GM23338 (cell line): ENCODE measurements at regions not wholly inside any gene's neighbourhood (a gene's known extent, or its start where the extent isn't known, plus 50 kb on each side); places are given as distances from the start of the nearest gene placed in this dataset.

Experiments
- ATAC-seq: fragments of 200-7000 bp; cut with Tn5 transposase; 3 replicates; pipeline ENCODE4 v1.9.1; 2020
- DNase-seq: peaks from one replicate; pipeline ENCODE4 v3.0.0-alpha.2; 2015; ENCODE audit warnings: low spot score
- H2AFZ ChIP-seq: fragments of 200-600 bp; sonication (generic); 2 replicates; pipeline ENCODE4 v1.8.0; 2016; ENCODE audit warnings: antibody characterized with exemption, mild to moderate bottlenecking, moderate library complexity
- H3F3A ChIP-seq: fragments of 200-600 bp; sonication (generic); replicated peaks from 2 replicates; pipeline ENCODE4 v1.8.0; 2017; ENCODE audit warnings: antibody characterized with exemption, mixed run types, low read depth
- H3K27ac ChIP-seq: fragments of 200-600 bp; sonication (generic); 2 replicates; pipeline ENCODE4 v1.6.1; 2016; ENCODE audit warnings: low read depth
- H3K27me3 ChIP-seq: fragments of 200-600 bp; sonication (generic); 2 replicates; pipeline ENCODE4 v1.8.0; 2016; ENCODE audit warnings: mild to moderate bottlenecking, mixed run types, moderate library complexity; ENCODE audit not compliant: insufficient read depth
- H3K36me3 ChIP-seq: fragments of 200-600 bp; sonication (generic); 2 replicates; pipeline ENCODE4 v1.8.0; 2016; ENCODE audit warnings: mild to moderate bottlenecking; ENCODE audit not compliant: insufficient read depth
- H3K4me1 ChIP-seq: fragments of 200-600 bp; sonication (generic); 2 replicates; pipeline ENCODE4 v1.8.0; 2016; ENCODE audit warnings: mild to moderate bottlenecking, moderate library complexity; ENCODE audit not compliant: insufficient read depth
- H3K4me2 ChIP-seq: fragments of 200-600 bp; sonication (generic); 2 replicates; pipeline ENCODE4 v1.7.1; 2017; ENCODE audit warnings: mixed run types
- H3K4me3 ChIP-seq: fragments of 200-600 bp; sonication (generic); 2 replicates; pipeline ENCODE4 v1.6.1; 2016; ENCODE audit warnings: mixed run types
- H3K79me2 ChIP-seq: fragments of 200-600 bp; sonication (generic); replicated peaks from 2 replicates; pipeline ENCODE4 v1.8.0; 2017; ENCODE audit warnings: mild to moderate bottlenecking; ENCODE audit not compliant: insufficient read depth
- H3K9me2 ChIP-seq: fragments of 200-600 bp; sonication (generic); 2 replicates; pipeline ENCODE4 v1.8.0; 2017; ENCODE audit not compliant: insufficient read depth
- H4K20me1 ChIP-seq: fragments of 200-600 bp; sonication (generic); replicated peaks from 2 replicates; pipeline ENCODE4 v1.8.0; 2017; ENCODE audit warnings: mild to moderate bottlenecking; ENCODE audit not compliant: insufficient read depth
- H3K27ac Mint-ChIP-seq: 2 replicates; pipeline ENCODE4 v1.8.0; 2020; ENCODE audit warnings: inconsistent platforms, mild to moderate bottlenecking, moderate library complexity, mixed read lengths
- H3K27me3 Mint-ChIP-seq: 3 replicates; pipeline ENCODE4 v1.8.0; 2022; ENCODE audit warnings: low read depth, mild to moderate bottlenecking, moderate library complexity, mixed read lengths, inconsistent platforms; ENCODE audit not compliant: insufficient read depth, poor library complexity
- H3K36me3 Mint-ChIP-seq: 3 replicates; pipeline ENCODE4 v1.8.0; 2021; ENCODE audit warnings: low read depth, mild to moderate bottlenecking, inconsistent platforms, moderate library complexity, mixed read lengths
- H3K4me1 Mint-ChIP-seq: 3 replicates; pipeline ENCODE4 v1.8.0; 2020; ENCODE audit warnings: mild to moderate bottlenecking, inconsistent platforms, mixed read lengths
- H3K4me3 Mint-ChIP-seq: 3 replicates; pipeline ENCODE4 v1.8.0; 2021; ENCODE audit warnings: moderate library complexity, mild to moderate bottlenecking, inconsistent platforms, mixed read lengths
- H3K9me3 Mint-ChIP-seq: 3 replicates; pipeline ENCODE4 v1.8.0; 2020; ENCODE audit warnings: moderate library complexity, mild to moderate bottlenecking, inconsistent platforms, mixed read lengths
- CREB1 ChIP-seq: fragments of 250-450 bp; sonication (Bioruptor Pico); IDR thresholded peaks from 2 replicates; pipeline ENCODE4 v1.5.0; 2020; ENCODE audit warnings: low read depth, mild to moderate bottlenecking, moderate library complexity
- EZH2 ChIP-seq: fragments of 200-600 bp; sonication (generic); IDR thresholded peaks from one replicate; pipeline ENCODE4 v1.8.0; 2017; ENCODE audit warnings: antibody characterized with exemption, mild to moderate bottlenecking, low read depth; ENCODE audit not compliant: unreplicated experiment
- EZH2phosphoT487 ChIP-seq: fragments of 200-600 bp; sonication (generic); IDR thresholded peaks from one replicate; pipeline ENCODE4 v1.8.1; 2018; ENCODE audit warnings: antibody characterized with exemption; ENCODE audit not compliant: unreplicated experiment
- NANOG ChIP-seq: IDR thresholded peaks from 2 replicates; pipeline ENCODE4 v1.6.1; 2016; ENCODE audit warnings: antibody characterized with exemption, borderline replicate concordance
- POLR2AphosphoS5 ChIP-seq: IDR thresholded peaks from 2 replicates; pipeline ENCODE4 v1.6.1; 2016; ENCODE audit warnings: antibody characterized with exemption, low read depth
- ZNF114 ChIP-seq: fragments of 250-450 bp; sonication (Bioruptor Pico); IDR thresholded peaks from 2 replicates; pipeline ENCODE4 v1.5.0; 2020; ENCODE audit warnings: mild to moderate bottlenecking, moderate library complexity
- TF ChIP-seq, protein P1 (sequence below), 2 experiments: fragments of 200-600 bp in 1 of 2; sonication (generic) in 1 of 2; conservative IDR thresholded peaks; 2 replicates each; pipeline versions ENCODE4 v1.5.1 to v1.6.1; 2016 to 2017; ENCODE audit warnings: antibody characterized with exemption in 2 of 2, low read depth in 2 of 2, mild to moderate bottlenecking in 2 of 2, moderate library complexity in 1 of 2
- TF ChIP-seq, protein P2 (sequence below): IDR thresholded peaks from one replicate; pipeline ENCODE4 v1.6.1; 2018; ENCODE audit warnings: antibody characterized with exemption; ENCODE audit not compliant: unreplicated experiment
- TF ChIP-seq, protein P3 (sequence below): fragments of 250-450 bp; sonication (Bioruptor Pico); IDR thresholded peaks from 2 replicates; pipeline ENCODE4 v1.5.0; 2020; ENCODE audit warnings: mild to moderate bottlenecking, moderate library complexity

DNA sequence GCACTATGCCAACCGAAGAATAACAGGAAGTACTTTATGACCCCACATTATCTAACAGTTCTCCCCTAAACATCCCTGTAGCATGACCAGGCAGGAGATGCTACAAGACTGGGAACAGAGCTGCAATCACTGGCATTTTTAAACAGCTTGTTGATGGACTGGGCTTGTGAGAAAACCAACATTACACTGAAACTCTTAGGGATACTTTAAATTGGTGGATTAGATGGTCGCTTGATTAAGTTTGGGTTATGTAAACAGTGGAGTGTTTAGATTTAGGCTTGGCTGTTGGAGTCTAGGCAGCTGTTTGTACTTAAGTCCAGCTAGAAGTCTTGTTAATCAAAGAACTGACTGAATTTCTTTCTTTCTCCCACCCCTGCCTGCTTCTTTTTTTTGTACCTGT lies 234.1 kb upstream of the BMP2 start:
- H3K36me3 ChIP-seq, result no peaks in the 10 kb centered on the region
- peak overlapping the region; percentile 89; the same call in 1 of the 2 replicates for H2AFZ ChIP-seq
- H3F3A ChIP-seq, result no peaks in the 10 kb centered on the region
- no peaks in the 10 kb centered on the region for H4K20me1 ChIP-seq
- H3K27me3 Mint-ChIP-seq, result peaks cover 3% of the 10 kb centered on the region
- no peaks in the 10 kb centered on the region for H3K36me3 Mint-ChIP-seq
- peaks cover 7% of the 10 kb centered on the region; the same call in 2 of the 3 replicates for H3K4me1 Mint-ChIP-seq
- TF ChIP-seq, protein P1, sequence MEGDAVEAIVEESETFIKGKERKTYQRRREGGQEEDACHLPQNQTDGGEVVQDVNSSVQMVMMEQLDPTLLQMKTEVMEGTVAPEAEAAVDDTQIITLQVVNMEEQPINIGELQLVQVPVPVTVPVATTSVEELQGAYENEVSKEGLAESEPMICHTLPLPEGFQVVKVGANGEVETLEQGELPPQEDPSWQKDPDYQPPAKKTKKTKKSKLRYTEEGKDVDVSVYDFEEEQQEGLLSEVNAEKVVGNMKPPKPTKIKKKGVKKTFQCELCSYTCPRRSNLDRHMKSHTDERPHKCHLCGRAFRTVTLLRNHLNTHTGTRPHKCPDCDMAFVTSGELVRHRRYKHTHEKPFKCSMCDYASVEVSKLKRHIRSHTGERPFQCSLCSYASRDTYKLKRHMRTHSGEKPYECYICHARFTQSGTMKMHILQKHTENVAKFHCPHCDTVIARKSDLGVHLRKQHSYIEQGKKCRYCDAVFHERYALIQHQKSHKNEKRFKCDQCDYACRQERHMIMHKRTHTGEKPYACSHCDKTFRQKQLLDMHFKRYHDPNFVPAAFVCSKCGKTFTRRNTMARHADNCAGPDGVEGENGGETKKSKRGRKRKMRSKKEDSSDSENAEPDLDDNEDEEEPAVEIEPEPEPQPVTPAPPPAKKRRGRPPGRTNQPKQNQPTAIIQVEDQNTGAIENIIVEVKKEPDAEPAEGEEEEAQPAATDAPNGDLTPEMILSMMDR (conservative IDR thresholded peaks at IDR 0.05; ENCODE audit: low read depth in 2 of 2), result no peak
- TF ChIP-seq EZH2 (no peak), NANOG (no peak), ZNF114 (CRISPR knock-in tag) (no peak), CREB1 (no peak), EZH2phosphoT487 (no peak), POLR2AphosphoS5 (no peak)
- TF ChIP-seq, protein P2, sequence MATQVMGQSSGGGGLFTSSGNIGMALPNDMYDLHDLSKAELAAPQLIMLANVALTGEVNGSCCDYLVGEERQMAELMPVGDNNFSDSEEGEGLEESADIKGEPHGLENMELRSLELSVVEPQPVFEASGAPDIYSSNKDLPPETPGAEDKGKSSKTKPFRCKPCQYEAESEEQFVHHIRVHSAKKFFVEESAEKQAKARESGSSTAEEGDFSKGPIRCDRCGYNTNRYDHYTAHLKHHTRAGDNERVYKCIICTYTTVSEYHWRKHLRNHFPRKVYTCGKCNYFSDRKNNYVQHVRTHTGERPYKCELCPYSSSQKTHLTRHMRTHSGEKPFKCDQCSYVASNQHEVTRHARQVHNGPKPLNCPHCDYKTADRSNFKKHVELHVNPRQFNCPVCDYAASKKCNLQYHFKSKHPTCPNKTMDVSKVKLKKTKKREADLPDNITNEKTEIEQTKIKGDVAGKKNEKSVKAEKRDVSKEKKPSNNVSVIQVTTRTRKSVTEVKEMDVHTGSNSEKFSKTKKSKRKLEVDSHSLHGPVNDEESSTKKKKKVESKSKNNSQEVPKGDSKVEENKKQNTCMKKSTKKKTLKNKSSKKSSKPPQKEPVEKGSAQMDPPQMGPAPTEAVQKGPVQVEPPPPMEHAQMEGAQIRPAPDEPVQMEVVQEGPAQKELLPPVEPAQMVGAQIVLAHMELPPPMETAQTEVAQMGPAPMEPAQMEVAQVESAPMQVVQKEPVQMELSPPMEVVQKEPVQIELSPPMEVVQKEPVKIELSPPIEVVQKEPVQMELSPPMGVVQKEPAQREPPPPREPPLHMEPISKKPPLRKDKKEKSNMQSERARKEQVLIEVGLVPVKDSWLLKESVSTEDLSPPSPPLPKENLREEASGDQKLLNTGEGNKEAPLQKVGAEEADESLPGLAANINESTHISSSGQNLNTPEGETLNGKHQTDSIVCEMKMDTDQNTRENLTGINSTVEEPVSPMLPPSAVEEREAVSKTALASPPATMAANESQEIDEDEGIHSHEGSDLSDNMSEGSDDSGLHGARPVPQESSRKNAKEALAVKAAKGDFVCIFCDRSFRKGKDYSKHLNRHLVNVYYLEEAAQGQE, result no peak
- no peak overlapping the region for H3K4me2 ChIP-seq
- H3K27ac ChIP-seq, result no peak overlapping the region
- no peak for ATAC-seq
- H3K4me1 ChIP-seq, result no peaks in the 10 kb centered on the region
- H3K9me3 Mint-ChIP-seq, result no peaks in the 10 kb centered on the region
- peaks cover 11% of the 10 kb centered on the region; the same call in 1 of the 2 replicates for H3K9me2 ChIP-seq
- no peaks in the 10 kb centered on the region for H3K27me3 ChIP-seq
- no peak overlapping the region for H3K4me3 ChIP-seq
- H3K79me2 ChIP-seq, result no peaks in the 10 kb centered on the region
- DNase-seq, result no peak
- no peak overlapping the region for H3K4me3 Mint-ChIP-seq
- no peak overlapping the region for H3K27ac Mint-ChIP-seq

DNA sequence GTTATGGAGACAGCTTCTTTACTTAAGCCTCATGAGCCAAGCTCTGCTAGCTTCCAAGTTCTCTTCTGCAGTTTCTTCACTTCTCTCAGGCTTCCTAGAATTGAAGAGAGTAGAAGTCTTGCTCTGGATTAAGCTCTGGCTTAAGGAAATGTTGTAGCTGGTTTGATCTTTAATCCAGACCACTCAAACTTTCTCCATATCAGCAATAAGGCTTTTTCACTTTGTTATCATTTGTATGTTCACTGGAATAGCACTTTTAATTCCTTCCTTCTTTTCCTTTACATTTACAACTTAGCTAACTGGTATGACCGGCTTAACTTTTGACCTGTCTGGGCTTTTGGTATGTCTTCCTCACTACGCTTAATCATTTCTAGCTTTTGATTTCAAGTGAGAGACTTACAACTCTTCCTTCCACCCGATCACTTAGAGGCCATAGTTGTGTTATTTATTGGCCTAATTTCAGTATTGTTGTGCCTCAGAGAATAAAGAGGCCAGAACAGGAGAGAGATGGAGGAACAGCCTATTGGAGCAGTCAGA lies 236.6 kb upstream of the BMP2 start:
- Histone ChIP-seq H4K20me1 (no peaks in the 10 kb centered on the region), H3K27me3 (no peaks in the 10 kb centered on the region), H3K27ac (no peak overlapping the region), H3K79me2 (no peaks in the 10 kb centered on the region), H2AFZ (no peak overlapping the region), H3K4me2 (no peak overlapping the region), H3K4me1 (no peaks in the 10 kb centered on the region), H3K36me3 (no peaks in the 10 kb centered on the region), H3K4me3 (no peak overlapping the region), H3K9me2 (peaks cover 11% of the 10 kb centered on the region; the same call in 1 of the 2 replicates), H3F3A (no peaks in the 10 kb centered on the region)
- Mint-ChIP-seq H3K27ac (no peak overlapping the region), H3K4me1 (peaks cover 7% of the 10 kb centered on the region; the same call in 2 of the 3 replicates), H3K4me3 (no peak overlapping the region), H3K27me3 (no peaks in the 10 kb centered on the region), H3K36me3 (no peaks in the 10 kb centered on the region), H3K9me3 (no peaks in the 10 kb centered on the region)
- TF ChIP-seq CREB1, result no peak
- TF ChIP-seq, protein P3, sequence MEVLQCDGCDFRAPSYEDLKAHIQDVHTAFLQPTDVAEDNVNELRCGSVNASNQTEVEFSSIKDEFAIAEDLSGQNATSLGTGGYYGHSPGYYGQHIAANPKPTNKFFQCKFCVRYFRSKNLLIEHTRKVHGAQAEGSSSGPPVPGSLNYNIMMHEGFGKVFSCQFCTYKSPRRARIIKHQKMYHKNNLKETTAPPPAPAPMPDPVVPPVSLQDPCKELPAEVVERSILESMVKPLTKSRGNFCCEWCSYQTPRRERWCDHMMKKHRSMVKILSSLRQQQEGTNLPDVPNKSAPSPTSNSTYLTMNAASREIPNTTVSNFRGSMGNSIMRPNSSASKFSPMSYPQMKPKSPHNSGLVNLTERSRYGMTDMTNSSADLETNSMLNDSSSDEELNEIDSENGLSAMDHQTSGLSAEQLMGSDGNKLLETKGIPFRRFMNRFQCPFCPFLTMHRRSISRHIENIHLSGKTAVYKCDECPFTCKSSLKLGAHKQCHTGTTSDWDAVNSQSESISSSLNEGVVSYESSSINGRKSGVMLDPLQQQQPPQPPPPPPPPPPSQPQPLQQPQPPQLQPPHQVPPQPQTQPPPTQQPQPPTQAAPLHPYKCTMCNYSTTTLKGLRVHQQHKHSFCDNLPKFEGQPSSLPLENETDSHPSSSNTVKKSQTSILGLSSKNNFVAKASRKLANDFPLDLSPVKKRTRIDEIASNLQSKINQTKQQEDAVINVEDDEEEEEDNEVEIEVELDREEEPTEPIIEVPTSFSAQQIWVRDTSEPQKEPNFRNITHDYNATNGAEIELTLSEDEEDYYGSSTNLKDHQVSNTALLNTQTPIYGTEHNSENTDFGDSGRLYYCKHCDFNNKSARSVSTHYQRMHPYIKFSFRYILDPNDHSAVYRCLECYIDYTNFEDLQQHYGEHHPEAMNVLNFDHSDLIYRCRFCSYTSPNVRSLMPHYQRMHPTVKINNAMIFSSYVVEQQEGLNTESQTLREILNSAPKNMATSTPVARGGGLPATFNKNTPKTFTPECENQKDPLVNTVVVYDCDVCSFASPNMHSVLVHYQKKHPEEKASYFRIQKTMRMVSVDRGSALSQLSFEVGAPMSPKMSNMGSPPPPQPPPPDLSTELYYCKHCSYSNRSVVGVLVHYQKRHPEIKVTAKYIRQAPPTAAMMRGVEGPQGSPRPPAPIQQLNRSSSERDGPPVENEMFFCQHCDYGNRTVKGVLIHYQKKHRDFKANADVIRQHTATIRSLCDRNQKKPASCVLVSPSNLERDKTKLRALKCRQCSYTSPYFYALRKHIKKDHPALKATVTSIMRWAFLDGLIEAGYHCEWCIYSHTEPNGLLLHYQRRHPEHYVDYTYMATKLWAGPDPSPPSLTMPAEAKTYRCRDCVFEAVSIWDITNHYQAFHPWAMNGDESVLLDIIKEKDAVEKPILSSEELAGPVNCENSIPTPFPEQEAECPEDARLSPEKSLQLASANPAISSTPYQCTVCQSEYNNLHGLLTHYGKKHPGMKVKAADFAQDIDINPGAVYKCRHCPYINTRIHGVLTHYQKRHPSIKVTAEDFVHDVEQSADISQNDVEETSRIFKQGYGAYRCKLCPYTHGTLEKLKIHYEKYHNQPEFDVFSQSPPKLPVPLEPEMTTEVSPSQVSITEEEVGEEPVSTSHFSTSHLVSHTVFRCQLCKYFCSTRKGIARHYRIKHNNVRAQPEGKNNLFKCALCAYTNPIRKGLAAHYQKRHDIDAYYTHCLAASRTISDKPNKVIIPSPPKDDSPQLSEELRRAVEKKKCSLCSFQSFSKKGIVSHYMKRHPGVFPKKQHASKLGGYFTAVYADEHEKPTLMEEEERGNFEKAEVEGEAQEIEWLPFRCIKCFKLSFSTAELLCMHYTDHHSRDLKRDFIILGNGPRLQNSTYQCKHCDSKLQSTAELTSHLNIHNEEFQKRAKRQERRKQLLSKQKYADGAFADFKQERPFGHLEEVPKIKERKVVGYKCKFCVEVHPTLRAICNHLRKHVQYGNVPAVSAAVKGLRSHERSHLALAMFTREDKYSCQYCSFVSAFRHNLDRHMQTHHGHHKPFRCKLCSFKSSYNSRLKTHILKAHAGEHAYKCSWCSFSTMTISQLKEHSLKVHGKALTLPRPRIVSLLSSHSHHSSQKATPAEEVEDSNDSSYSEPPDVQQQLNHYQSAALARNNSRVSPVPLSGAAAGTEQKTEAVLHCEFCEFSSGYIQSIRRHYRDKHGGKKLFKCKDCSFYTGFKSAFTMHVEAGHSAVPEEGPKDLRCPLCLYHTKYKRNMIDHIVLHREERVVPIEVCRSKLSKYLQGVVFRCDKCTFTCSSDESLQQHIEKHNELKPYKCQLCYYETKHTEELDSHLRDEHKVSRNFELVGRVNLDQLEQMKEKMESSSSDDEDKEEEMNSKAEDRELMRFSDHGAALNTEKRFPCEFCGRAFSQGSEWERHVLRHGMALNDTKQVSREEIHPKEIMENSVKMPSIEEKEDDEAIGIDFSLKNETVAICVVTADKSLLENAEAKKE (CRISPR knock-in tag), result no peak
- ATAC-seq (no peak), DNase-seq (no peak)
